HPDE6-E6E7 (cell line): ENCODE measurements at regions not wholly inside any gene's neighbourhood (a gene's known extent, or its start where the extent isn't known, plus 50 kb on each side); places are given as distances from the start of the nearest gene placed in this dataset.
"Not testable (repeated sequence)": the region's sequence is repeated elsewhere in the genome, so short reads cannot be mapped to it uniquely, and the experiment has no call there.

Source experiments
- DNase-seq: peaks from one replicate; pipeline ENCODE4 v3.0.0; 2011; ENCODE audit warnings: missing footprints; ENCODE audit errors: extremely low spot score

GRCh38 chr7:118418433-118418832, 193.9 kb downstream of the ANKRD7 start:
- DNase-seq: no peak

DNA sequence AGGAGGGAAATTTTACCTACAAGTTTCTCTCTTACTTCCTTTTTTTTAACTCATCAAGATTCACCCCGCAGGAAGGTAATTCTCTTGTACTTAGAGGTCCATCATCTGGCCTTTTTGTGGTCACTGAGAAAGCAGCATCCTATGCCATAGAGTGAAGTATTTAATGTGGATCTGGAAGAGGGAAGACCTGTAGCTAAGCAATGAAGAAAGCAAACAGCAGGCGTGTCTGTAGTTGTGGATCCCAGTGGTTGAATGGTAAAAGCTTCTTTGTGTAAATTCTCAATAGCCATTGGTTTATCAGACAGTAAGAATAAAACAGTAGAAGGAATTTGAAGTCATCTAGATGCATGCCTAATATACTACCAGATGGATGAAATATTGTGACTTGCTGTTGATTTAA, 196.4 kb downstream of the ANKRD7 start:
- DNase-seq: no peak

DNA sequence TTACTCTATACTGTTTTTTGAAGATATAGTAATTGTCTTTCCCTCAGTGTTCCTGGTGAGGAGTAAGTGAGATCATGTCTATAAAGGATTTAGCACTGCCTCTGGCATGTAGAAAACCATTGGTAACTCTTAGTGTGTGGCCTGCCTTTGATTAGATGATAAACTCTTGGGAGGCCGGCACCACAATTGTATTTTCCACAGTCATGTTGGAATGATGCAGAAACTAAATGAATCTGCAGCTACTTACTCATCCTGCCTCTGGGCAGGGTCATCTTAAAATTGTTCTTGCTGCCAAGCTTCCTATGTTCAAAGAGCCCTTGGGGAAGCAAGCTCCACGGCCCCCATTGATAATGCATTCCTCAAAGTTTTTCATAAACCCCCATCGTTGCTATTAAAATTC, 204.6 kb downstream of the ANKRD7 start:
- DNase-seq: no peak

DNA sequence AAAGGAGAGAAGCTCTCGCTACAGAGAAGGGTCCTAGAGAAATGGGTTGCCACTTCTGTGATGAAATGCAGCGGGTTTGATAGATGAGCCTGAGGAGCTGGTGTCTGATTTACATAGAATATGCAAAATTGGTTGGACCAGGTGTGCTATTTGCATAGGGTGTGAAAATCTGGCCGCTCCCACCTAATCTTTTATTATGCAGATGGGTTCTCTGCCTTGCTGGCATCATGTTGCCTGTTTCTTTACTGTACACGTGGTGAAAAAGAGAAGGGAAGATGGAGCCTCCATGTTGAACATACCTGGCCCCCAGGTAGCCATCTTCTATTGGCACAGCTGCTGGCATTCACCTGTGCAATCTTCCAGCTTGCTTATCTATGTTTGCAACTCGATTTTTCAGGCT, 212.2 kb downstream of the ANKRD7 start:
- no peak for DNase-seq

GRCh38 chr7:118449030-118449429, 224.5 kb downstream of the ANKRD7 start:
- not testable (repeated sequence) for DNase-seq

GRCh38 chr7:118449797-118450567, 225.5 kb downstream of the ANKRD7 start:
- DNase-seq: no peak

DNA sequence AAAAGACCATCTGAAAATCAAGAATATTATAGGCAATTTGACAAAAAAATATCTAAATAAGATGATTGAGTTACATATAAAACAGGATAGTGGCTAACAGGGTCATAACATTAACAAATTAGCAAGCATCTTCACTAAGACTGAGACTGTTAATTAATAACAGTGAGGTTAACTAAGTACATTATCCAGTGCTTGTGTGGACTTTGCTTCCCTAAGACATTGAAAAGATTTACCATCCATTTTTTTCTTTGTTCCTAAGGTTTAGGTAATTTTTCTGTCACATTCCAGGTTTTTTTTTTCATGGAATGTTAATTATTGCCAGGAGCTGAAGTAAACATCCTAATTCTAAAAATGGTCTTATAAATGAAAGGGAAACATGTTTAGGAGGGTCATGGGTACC, 227.6 kb downstream of the ANKRD7 start:
- DNase-seq: no peak

GRCh38 chr7:118467381-118467780, 242.9 kb downstream of the ANKRD7 start:
- DNase-seq: no peak

DNA sequence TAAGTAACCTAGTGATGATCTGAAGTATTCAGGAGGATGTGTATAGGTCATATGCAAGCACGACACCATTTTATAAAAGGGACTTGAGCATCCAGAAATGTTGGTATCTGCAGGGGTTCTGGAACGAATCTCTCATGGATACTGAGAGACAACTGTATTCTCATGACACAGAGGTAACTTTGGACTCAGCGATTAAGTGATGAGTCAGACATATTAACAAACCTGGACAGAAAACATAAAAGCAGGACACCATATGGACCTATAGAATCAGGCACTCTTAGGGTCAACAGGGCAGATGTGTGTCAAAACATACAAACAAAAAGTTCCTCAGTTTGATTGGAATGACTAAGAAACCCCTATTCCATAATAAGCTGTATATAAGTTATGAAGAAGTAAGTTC, 248.1 kb downstream of the ANKRD7 start:
- no peak for DNase-seq

GRCh38 chr7:118473271-118473670, 248.8 kb downstream of the ANKRD7 start:
- DNase-seq: no peak

DNA sequence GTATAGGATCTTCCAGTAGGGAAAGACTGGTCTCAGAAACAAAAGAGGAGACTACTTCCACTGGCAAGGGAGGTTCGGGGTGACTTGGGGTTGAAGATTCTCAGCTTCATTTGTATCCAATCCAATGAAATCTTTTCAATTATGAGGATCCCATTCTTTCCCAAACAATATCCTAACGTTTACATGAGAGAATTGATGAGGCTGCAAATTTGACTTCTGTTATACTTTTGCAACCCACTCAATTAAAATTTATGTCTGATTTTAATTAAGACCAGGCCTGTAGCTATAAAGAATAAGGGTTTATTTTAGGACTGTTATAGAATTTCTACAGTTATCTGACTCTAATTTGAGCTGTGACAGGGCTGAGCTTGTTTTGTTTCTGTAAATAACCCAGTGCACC, 251.5 kb downstream of the ANKRD7 start:
- DNase-seq: no peak

- no peak for DNase-seq
Observed at GRCh38 chr7:118477036-118477435, 252.5 kb downstream of the ANKRD7 start.

GRCh38 chr7:118478236-118478635, 253.7 kb downstream of the ANKRD7 start:
- DNase-seq: no peak

GRCh38 chr7:118478931-118479330, 254.4 kb downstream of the ANKRD7 start:
- DNase-seq: no peak

GRCh38 chr7:118492466-118492865, 268.0 kb downstream of the ANKRD7 start:
- no peak for DNase-seq

GRCh38 chr7:118496138-118496644, 271.7 kb downstream of the ANKRD7 start:
- DNase-seq: no peak

GRCh38 chr7:118502235-118502634, 277.7 kb downstream of the ANKRD7 start:
- DNase-seq: no peak

- DNase-seq: no peak
Observed at GRCh38 chr7:118511146-118511545, 286.6 kb downstream of the ANKRD7 start.

- no peak for DNase-seq
Observed at GRCh38 chr7:118517275-118517674, 292.8 kb downstream of the ANKRD7 start.

DNA sequence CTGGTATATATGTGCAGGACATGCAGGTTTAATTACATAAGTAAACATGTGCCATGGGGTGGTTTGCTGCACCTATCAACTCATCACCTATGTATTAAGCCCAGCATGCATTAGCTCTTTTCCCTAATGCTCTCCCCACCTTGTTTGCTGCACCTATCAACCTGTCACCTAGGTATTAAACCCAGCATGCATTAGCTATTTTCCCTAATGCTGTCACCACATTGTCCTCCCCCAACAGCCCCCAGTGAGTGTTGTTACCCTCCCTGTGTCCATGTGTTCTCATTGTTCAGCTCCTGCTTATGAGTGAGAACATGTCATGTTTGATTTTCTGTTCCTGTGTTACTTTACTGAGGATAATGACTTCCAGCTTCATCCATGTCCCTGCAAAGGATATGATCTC, 300.5 kb downstream of the ANKRD7 start:
- DNase-seq: no peak

DNA sequence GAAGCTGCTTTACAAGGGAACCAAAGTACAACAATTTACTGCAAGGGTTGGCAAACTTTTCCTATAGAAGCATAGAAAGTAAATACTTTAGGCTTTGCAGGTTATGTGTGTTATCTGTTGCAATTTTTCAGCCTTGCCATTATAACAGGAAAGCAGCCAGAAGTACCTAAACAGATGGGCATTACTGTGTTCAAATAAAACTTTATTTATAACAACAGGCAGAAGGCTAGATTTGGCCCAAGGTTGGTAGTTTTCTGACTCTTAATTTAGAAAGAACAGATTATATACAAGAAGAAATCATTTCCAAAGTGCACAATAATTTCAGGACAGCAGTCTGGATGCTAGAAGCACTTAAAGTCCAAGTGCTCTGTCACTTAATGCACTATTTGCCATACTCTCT, 307.1 kb downstream of the ANKRD7 start:
- no peak for DNase-seq

DNA sequence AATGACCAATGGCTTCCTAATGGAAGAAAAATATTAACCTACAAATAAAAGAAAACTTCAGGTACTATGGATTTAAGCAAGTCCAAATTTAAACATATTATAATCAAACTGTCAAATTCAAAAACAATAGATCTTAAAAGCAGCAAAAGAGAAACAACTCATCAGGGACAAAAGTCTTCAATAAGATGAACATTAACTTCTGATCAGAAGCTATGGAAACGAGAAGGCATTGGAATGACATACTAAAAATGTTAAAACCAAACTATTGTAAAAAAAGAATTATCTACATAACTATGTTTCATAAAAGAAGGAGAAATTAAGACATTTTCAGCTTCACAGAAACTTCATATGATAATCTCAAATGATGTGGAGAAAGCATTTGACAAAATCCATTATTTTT, 334.7 kb downstream of the ANKRD7 start:
- DNase-seq: no peak

- DNase-seq: no peak
Observed at GRCh38 chr7:118563311-118563710, 338.8 kb downstream of the ANKRD7 start.

DNA sequence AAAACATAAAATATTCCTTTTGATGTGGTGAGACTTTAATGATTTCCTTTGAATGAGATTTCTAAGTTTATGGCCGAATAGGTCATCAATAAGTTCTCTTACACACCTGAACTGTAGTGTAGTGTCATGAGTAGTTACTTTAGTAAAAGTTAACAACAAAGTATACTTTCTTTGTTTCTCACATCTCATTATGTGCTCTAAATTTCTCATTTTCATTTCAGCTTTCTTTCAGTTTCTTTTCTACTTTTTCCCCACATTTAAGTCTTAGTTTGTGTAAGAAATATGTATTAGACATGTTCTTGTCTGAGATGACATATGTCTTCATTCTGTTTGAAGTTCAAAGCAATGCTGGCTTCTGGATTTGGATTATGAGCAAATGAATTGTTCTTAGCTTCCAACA, 348.1 kb downstream of the ANKRD7 start:
- DNase-seq: no peak
